ENCODE measurements at regions not wholly inside any gene's neighbourhood (a gene's known extent, or its start where the extent isn't known, plus 50 kb on each side); places are given as distances from the start of the nearest gene placed in this dataset.
"Not testable (repeated sequence)": the region's sequence is repeated elsewhere in the genome, so short reads cannot be mapped to it uniquely, and the experiment has no call there.

GRCh38 chr10:42994909-42995308, 82.0 kb upstream of the RET start:
- TF ChIP-seq SP1 (IDR thresholded peaks at IDR 0.05); FOXK2 (IDR thresholded peaks at IDR 0.05); HDGF (IDR thresholded peaks at IDR 0.05; ENCODE audit: borderline replicate concordance); TARDBP (IDR thresholded peaks at IDR 0.05); CTBP1 (IDR thresholded peaks at IDR 0.05; ENCODE audit: borderline replicate concordance); FOXA1 (IDR thresholded peaks at IDR 0.05); PKNOX1 (IDR thresholded peaks at IDR 0.05); BHLHE40 (IDR thresholded peaks at IDR 0.05; ENCODE audit: borderline replicate concordance); SUZ12 (IDR thresholded peaks at IDR 0.05): not testable (repeated sequence)

All from HEK293T (cell line).